K562 (cell line): ENCODE measurements at regions not wholly inside any gene's neighbourhood (a gene's known extent, or its start where the extent isn't known, plus 50 kb on each side); places are given as distances from the start of the nearest gene placed in this dataset.

Source experiments
- ATF3 ChIP-seq, 2 experiments: fragments of 450-650 bp in 1 of 2; sonication (generic) in 1 of 2; formaldehyde crosslinking in 1 of 2; IDR thresholded peaks in 1 of 2; conservative IDR thresholded peaks in 1 of 2; 2 replicates each; pipeline versions ENCODE4 v1.6.1 to v1.8.1; 2016 to 2023; ENCODE audit warnings: mild to moderate bottlenecking in 2 of 2, moderate library complexity in 2 of 2, inconsistent platforms in 1 of 2, missing genetic modification reagents in 1 of 2
- BCLAF1 ChIP-seq, 2 experiments: fragments of 450-650 bp in 1 of 2; IDR thresholded peaks; 2 replicates each; pipeline ENCODE4 v1.6.1; 2011 to 2017; ENCODE audit warnings: low read depth in 2 of 2, antibody characterized with exemption in 1 of 2, borderline replicate concordance in 1 of 2, low read length in 1 of 2, mild to moderate bottlenecking in 1 of 2, mixed read lengths in 1 of 2; ENCODE audit not compliant: control insufficient read depth in 1 of 2
- CREB1 ChIP-seq, 2 experiments: sonication (generic) in 1 of 2; formaldehyde crosslinking in 1 of 2; IDR thresholded peaks; 2 replicates each; pipeline versions ENCODE4 v1.6.1 to v1.8.0; 2012 to 2022; ENCODE audit warnings: inconsistent platforms in 1 of 2, mild to moderate bottlenecking in 1 of 2, missing genetic modification reagents in 1 of 2, moderate library complexity in 1 of 2
- FOSL1 ChIP-seq: fragments of 200-800 bp; sonication (Bioruptor generic); conservative IDR thresholded peaks from 2 replicates; pipeline ENCODE4 v1.6.1; 2016; ENCODE audit warnings: missing genetic modification characterization, missing compliant biosample characterization
- MEIS2 ChIP-seq: fragments of 450-650 bp; IDR thresholded peaks from 2 replicates; pipeline ENCODE4 v1.6.1; 2014; ENCODE audit warnings: mild to moderate bottlenecking; ENCODE audit not compliant: partially characterized antibody
- NBN ChIP-seq: fragments of 450-650 bp; IDR thresholded peaks from 2 replicates; pipeline ENCODE4 v1.6.1; 2016; ENCODE audit warnings: low read depth, mild to moderate bottlenecking
- NCOA2 ChIP-seq, 2 experiments: fragments of 450-650 bp; IDR thresholded peaks; 2 replicates each; pipeline ENCODE4 v1.6.1; 2018; ENCODE audit warnings: mild to moderate bottlenecking in 2 of 2, moderate library complexity in 1 of 2; ENCODE audit not compliant: partially characterized antibody in 2 of 2
- RFX5 ChIP-seq: IDR thresholded peaks from 2 replicates; pipeline ENCODE4 v1.6.1; 2011; ENCODE audit warnings: low read depth, mild to moderate bottlenecking, improper control_type of control experiment, low read length
- SIRT6 ChIP-seq: IDR thresholded peaks from one replicate; pipeline ENCODE4 v1.6.1; 2012; ENCODE audit warnings: low read depth, mild to moderate bottlenecking, control low read depth, inconsistent platforms, low read length, moderate library complexity
- SP2 ChIP-seq: IDR thresholded peaks from 2 replicates; pipeline ENCODE4 v1.6.1; 2011; ENCODE audit warnings: mild to moderate bottlenecking, low read depth, low read length, moderate library complexity; ENCODE audit not compliant: poor library complexity, severe bottlenecking; ENCODE audit errors: extremely low read depth
- ZBTB5 ChIP-seq: fragments of 450-650 bp; IDR thresholded peaks from 2 replicates; pipeline ENCODE4 v1.6.1; 2017; ENCODE audit warnings: antibody characterized with exemption
- ZKSCAN3 ChIP-seq: fragments of 250-450 bp; sonication (Bioruptor Pico); IDR thresholded peaks from 2 replicates; pipeline ENCODE4 v1.4.0; 2020
- ZNF12 ChIP-seq: sonication (generic); formaldehyde crosslinking; IDR thresholded peaks from 2 replicates; pipeline ENCODE4 v1.4.0; 2020; ENCODE audit warnings: mild to moderate bottlenecking, missing genetic modification reagents
- ZNF280A ChIP-seq: fragments of 450-650 bp; IDR thresholded peaks from 2 replicates; pipeline ENCODE4 v1.6.1; 2018; ENCODE audit warnings: mild to moderate bottlenecking, low read depth; ENCODE audit not compliant: partially characterized antibody
- ZNF324 ChIP-seq: fragments of 250-450 bp; sonication (Bioruptor Pico); IDR thresholded peaks from 2 replicates; pipeline ENCODE4 v1.4.0; 2020; ENCODE audit warnings: mild to moderate bottlenecking
- ZNF507 ChIP-seq: conservative IDR thresholded peaks from 2 replicates; pipeline ENCODE4 v1.6.1; 2017; ENCODE audit warnings: missing genetic modification characterization, missing compliant biosample characterization
- ZNF57 ChIP-seq: fragments of 450-650 bp; formaldehyde crosslinking; IDR thresholded peaks from 2 replicates; pipeline ENCODE4 v1.4.0; 2020; ENCODE audit warnings: mild to moderate bottlenecking, moderate library complexity
- ZNF695 ChIP-seq: fragments of 450-650 bp; formaldehyde crosslinking; IDR thresholded peaks from 2 replicates; pipeline ENCODE4 v1.4.0; 2020; ENCODE audit warnings: mild to moderate bottlenecking, moderate library complexity

GRCh38 chr21:35482933-35483662, 434.0 kb upstream of the RUNX1 start (continued):
- TF ChIP-seq BCLAF1 (IDR thresholded peaks at IDR 0.05; ENCODE audit: borderline replicate concordance in 1 of 2, control insufficient read depth in 1 of 2, low read depth in 2 of 2, low read length in 1 of 2) (no peak), ZNF280A (no peak), ZBTB5 (no peak), RFX5 (no peak), ZNF57 (CRISPR knock-in tag) (no peak), ZNF507 (tag) (no peak), FOSL1 (tag) (peak; percentile 98), ZNF324 (CRISPR knock-in tag) (no peak), ZNF695 (CRISPR knock-in tag) (no peak), SIRT6 (no peak), MEIS2 (peak; percentile 71), CREB1 (IDR thresholded peaks at IDR 0.05) (peak; percentile 45; the same call in 1 of the 2 replicates), CREB1 (CRISPR knock-in tag; IDR thresholded peaks at IDR 0.05) (no peak), ZNF12 (CRISPR knock-in tag) (no peak), ZKSCAN3 (CRISPR knock-in tag) (no peak), SP2 (no peak), NBN (peak; percentile 91), ATF3 (IDR thresholded peaks at IDR 0.05) (peak; percentile 94), ATF3 (CRISPR knock-in tag; conservative IDR thresholded peaks at IDR 0.05) (no peak), NCOA2 (IDR thresholded peaks at IDR 0.05; ENCODE audit: partially characterized antibody in 2 of 2) (peak; percentile 88 to 91)
